H1 (cell line): ENCODE measurements at regions not wholly inside any gene's neighbourhood (a gene's known extent, or its start where the extent isn't known, plus 50 kb on each side); places are given as distances from the start of the nearest gene placed in this dataset.

Experiments used
- CTCF ChIA-PET: fragments of 300-600 bp; sonication (Branson Sonifier 250); formaldehyde crosslinking; loops from one replicate; lab custom pipeline; 2021; ENCODE audit not compliant: partially characterized antibody; lab: Charles Lee
- POLR2A ChIA-PET: fragments of 300-600 bp; sonication (Branson Sonifier 250); formaldehyde crosslinking; loops from one replicate; lab custom pipeline; 2021; ENCODE audit warnings: inconsistent platforms; ENCODE audit not compliant: partially characterized antibody; lab: Charles Lee
- DNase-seq, 2 experiments: peaks; one replicate each; pipeline versions ENCODE4 v3.0.0 to v3.0.0-alpha.2; 2010 to 2022; ENCODE audit warnings: low spot score in 2 of 2, low read depth in 1 of 2, mixed read lengths in 1 of 2
- FAIRE-seq: peaks from 2 replicates; lab custom pipeline; 2011; peaks lifted over from hg19 to GRCh38; lab: Jason Lieb, UNC
- H2AFZ ChIP-seq: 2 replicates; pipeline ENCODE4 v1.8.1; 2012; ENCODE audit warnings: low read length, inconsistent platforms
- H2AK5ac ChIP-seq: 2 replicates; pipeline ENCODE4 v1.6.1; 2013; ENCODE audit warnings: low read depth, low read length
- H2BK120ac ChIP-seq: replicated peaks from 2 replicates; pipeline ENCODE3; 2013; ENCODE audit warnings: low read depth, low read length, inconsistent platforms
- H2BK12ac ChIP-seq: 2 replicates; pipeline ENCODE4 v1.6.1; 2013; ENCODE audit warnings: low read depth, low read length
- H2BK15ac ChIP-seq: 2 replicates; pipeline ENCODE4 v1.6.1; 2013; ENCODE audit warnings: low read length
- H2BK20ac ChIP-seq: 2 replicates; pipeline ENCODE4 v1.6.1; 2013; ENCODE audit warnings: low read length
- H2BK5ac ChIP-seq: 2 replicates; pipeline ENCODE4 v1.6.1; 2013; ENCODE audit warnings: low read depth, low read length
- H3K14ac ChIP-seq: 2 replicates; pipeline ENCODE4 v1.6.1; 2013; ENCODE audit warnings: inconsistent platforms; ENCODE audit not compliant: insufficient read length
- H3K18ac ChIP-seq: 2 replicates; pipeline ENCODE4 v1.6.1; 2013; ENCODE audit warnings: low read length; ENCODE audit errors: extremely low read depth
- H3K23ac ChIP-seq: 2 replicates; pipeline ENCODE4 v1.6.1; 2013; ENCODE audit warnings: inconsistent platforms; ENCODE audit not compliant: insufficient read length
- H3K23me2 ChIP-seq: 2 replicates; pipeline ENCODE4 v1.6.1; 2013; ENCODE audit warnings: low read depth, low read length
- H3K27ac ChIP-seq: 2 replicates; pipeline ENCODE4 v1.6.1; 2011; ENCODE audit warnings: low read depth, low read length, inconsistent platforms
- H3K27me3 ChIP-seq, 4 experiments: replicated peaks in 1 of 4; 1 replicate in 1 of 4; 2 replicates in 3 of 4; pipeline versions ENCODE4 v1.6.1 to v1.8.1; 2011 to 2013; ENCODE audit warnings: low read length in 3 of 4, mild to moderate bottlenecking in 3 of 4, inconsistent platforms in 2 of 4, mixed read lengths in 2 of 4, moderate library complexity in 1 of 4; ENCODE audit not compliant: control insufficient read depth in 3 of 4, insufficient read depth in 3 of 4; ENCODE audit errors: extremely low read depth in 1 of 4
- H3K36me3 ChIP-seq, 4 experiments: 2 replicates each; pipeline versions ENCODE4 v1.6.1 to v1.8.1; 2011 to 2013; ENCODE audit warnings: mild to moderate bottlenecking in 4 of 4, low read length in 3 of 4, moderate library complexity in 2 of 4, control low read depth in 1 of 4, inconsistent platforms in 1 of 4; ENCODE audit not compliant: insufficient read depth in 4 of 4, control insufficient read depth in 2 of 4
- H3K4ac ChIP-seq: replicated peaks from 2 replicates; pipeline ENCODE3; 2013; ENCODE audit warnings: low read length, low read depth, mixed read lengths, inconsistent platforms; ENCODE audit not compliant: insufficient read length
- H3K4me1 ChIP-seq, 4 experiments: replicated peaks in 1 of 4; 1 replicate in 1 of 4; 2 replicates in 3 of 4; pipeline versions ENCODE4 v1.6.1 to v1.8.1; 2011 to 2013; ENCODE audit warnings: low read length in 3 of 4, inconsistent platforms in 2 of 4, mixed read lengths in 1 of 4; ENCODE audit not compliant: insufficient read depth in 4 of 4, control insufficient read depth in 3 of 4
- H3K4me2 ChIP-seq, 2 experiments: 2 replicates each; pipeline versions ENCODE4 v1.6.1 to v1.8.1; 2011 to 2013; ENCODE audit warnings: low read depth in 2 of 2, low read length in 2 of 2, control low read depth in 1 of 2, inconsistent platforms in 1 of 2, mild to moderate bottlenecking in 1 of 2; ENCODE audit not compliant: insufficient read depth in 1 of 2
- H3K4me3 ChIP-seq, 4 experiments: fragments of 200-600, 300-600 bp in 1 of 4; sonication (generic), shearing (Covaris generic), sonication (Bioruptor Twin) in 1 of 4; 2 replicates each; pipeline versions ENCODE4 v1.5.1 to v1.8.1; 2011 to 2016; ENCODE audit warnings: low read length in 4 of 4, low read depth in 3 of 4, control low read depth in 2 of 4, inconsistent platforms in 2 of 4, mild to moderate bottlenecking in 2 of 4, mixed read lengths in 1 of 4, moderate library complexity in 1 of 4; ENCODE audit not compliant: insufficient read depth in 2 of 4; ENCODE audit errors: extremely low read depth in 1 of 4
- H3K56ac ChIP-seq: replicated peaks from 2 replicates; pipeline ENCODE3; 2013; ENCODE audit warnings: low read depth, mild to moderate bottlenecking, mixed read lengths, low read length, inconsistent platforms; ENCODE audit not compliant: insufficient read length
- H3K79me1 ChIP-seq: 2 replicates; pipeline ENCODE4 v1.6.1; 2013; ENCODE audit warnings: low read depth, low read length, control low read depth
- H3K79me2 ChIP-seq, 2 experiments: 2 replicates each; pipeline versions ENCODE4 v1.6.1 to v1.8.1; 2012 to 2013; ENCODE audit warnings: low read length in 2 of 2, mild to moderate bottlenecking in 2 of 2, inconsistent platforms in 1 of 2; ENCODE audit not compliant: insufficient read depth in 2 of 2, control insufficient read depth in 1 of 2
- H3K9ac ChIP-seq, 4 experiments: replicated peaks in 1 of 4; 1 replicate in 1 of 4; 2 replicates in 3 of 4; pipeline versions ENCODE4 v1.6.1 to v1.8.1; 2011 to 2013; ENCODE audit warnings: low read depth in 3 of 4, low read length in 3 of 4, control low read depth in 2 of 4, mild to moderate bottlenecking in 2 of 4, moderate library complexity in 2 of 4, inconsistent platforms in 1 of 4; ENCODE audit errors: extremely low read depth in 1 of 4
- H3K9me3 ChIP-seq, 2 experiments: 2 replicates each; pipeline versions ENCODE4 v1.6.1 to v1.8.1; 2012 to 2013; ENCODE audit warnings: mild to moderate bottlenecking in 2 of 2, moderate library complexity in 2 of 2, control low read depth in 1 of 2, inconsistent platforms in 1 of 2, low read depth in 1 of 2, low read length in 1 of 2, mixed read lengths in 1 of 2; ENCODE audit not compliant: insufficient read depth in 2 of 2
- H4K20me1 ChIP-seq, 2 experiments: replicated peaks in 1 of 2; 2 replicates each; pipeline versions ENCODE3 to v1.8.1; 2011 to 2013; ENCODE audit warnings: inconsistent platforms in 2 of 2, low read length in 2 of 2, mild to moderate bottlenecking in 1 of 2; ENCODE audit not compliant: insufficient read depth in 2 of 2, control insufficient read depth in 1 of 2
- H4K5ac ChIP-seq: 2 replicates; pipeline ENCODE4 v1.6.1; 2013; ENCODE audit warnings: low read length, low read depth, mixed read lengths, inconsistent platforms; ENCODE audit not compliant: insufficient read length
- H4K8ac ChIP-seq: 2 replicates; pipeline ENCODE4 v1.8.0; 2013; ENCODE audit warnings: mild to moderate bottlenecking, moderate library complexity, low read length, inconsistent platforms; ENCODE audit not compliant: insufficient read depth; ENCODE audit errors: extremely low read depth
- H4K91ac ChIP-seq: replicated peaks from 2 replicates; pipeline ENCODE3; 2013; ENCODE audit warnings: low read length, mixed read lengths, inconsistent platforms; ENCODE audit not compliant: insufficient read length
- CBX5 ChIP-seq: fragments of 300-800, 300-1000 bp; sonication (generic); IDR thresholded peaks from 2 replicates; pipeline ENCODE4 v1.7.1; 2016; ENCODE audit warnings: antibody characterized with exemption, low read length, low read depth
- CHD1 ChIP-seq: IDR thresholded peaks from 2 replicates; pipeline ENCODE4 v1.6.1; 2012; ENCODE audit warnings: low read depth, low read length, improper control_type of control experiment
- HDAC6 ChIP-seq: IDR thresholded peaks from one replicate; pipeline ENCODE4 v1.7.1; 2012; ENCODE audit warnings: low read depth, mild to moderate bottlenecking, inconsistent platforms, low read length, moderate library complexity
- KDM1A ChIP-seq: fragments of 200-600, 300-600 bp; sonication (generic); IDR thresholded peaks from 2 replicates; pipeline ENCODE4 v1.7.1; 2016; ENCODE audit warnings: mild to moderate bottlenecking, low read length, borderline replicate concordance
- MAFK ChIP-seq: IDR thresholded peaks from 2 replicates; pipeline ENCODE4 v1.6.1; 2012; ENCODE audit warnings: low read depth, mild to moderate bottlenecking, improper control_type of control experiment, low read length
- RFX5 ChIP-seq: IDR thresholded peaks from 2 replicates; pipeline ENCODE4 v1.6.1; 2011; ENCODE audit warnings: low read depth, low read length, improper control_type of control experiment, borderline replicate concordance
- SAP30 ChIP-seq: fragments of 300-600 bp; sonication (generic); IDR thresholded peaks from 2 replicates; pipeline ENCODE4 v1.7.1; 2012; ENCODE audit warnings: low read length, moderate library complexity, mild to moderate bottlenecking, inconsistent platforms; ENCODE audit not compliant: insufficient read depth, insufficient replicate concordance
- SIRT6 ChIP-seq: IDR thresholded peaks from one replicate; pipeline ENCODE4 v1.7.1; 2012; ENCODE audit warnings: low read length, inconsistent platforms
- WGBS, 2 experiments: shearing (Covaris generic) in 1 of 2; methylation state at CpG; one replicate each; pipeline versions ENCODE4 v1.1.6 to v1.1.7; 2013 to 2015; ENCODE audit warnings: low lambda C conversion rate in 2 of 2, mixed read lengths in 2 of 2, inconsistent platforms in 1 of 2, low coverage in 1 of 2, missing lambda C conversion rate in 1 of 2; ENCODE audit not compliant: insufficient replicate concordance in 2 of 2, insufficient coverage in 1 of 2, insufficient read length in 1 of 2; ENCODE audit errors: extremely low coverage in 1 of 2, missing lambda C conversion rate in 1 of 2; 5-methylcytosine and 5-hydroxymethylcytosine counted together

GRCh38 chr6:139926711-139927110 lies 552.3 kb upstream of the CITED2 start:
- Histone ChIP-seq H2AK5ac (no peak overlapping the region), H3K56ac (no peak overlapping the region), H3K27ac (no peak overlapping the region), H3K9ac (no peak overlapping the region), H3K4ac (no peak overlapping the region), H3K79me2 (no peaks in the 10 kb centered on the region), H3K4me3 (no peak overlapping the region), H2BK5ac (no peak overlapping the region), H3K4me2 (no peak overlapping the region), H2AFZ (no peak overlapping the region), H3K27me3 (no peaks in the 10 kb centered on the region), H3K36me3 (0 out of 8 replicates have a peak, but pooled peaks cover 0 to 2% (median 0%) of the 10 kb centered on the region in 4 experiments), H2BK15ac (no peak overlapping the region), H3K14ac (no peak overlapping the region), H4K5ac (no peak overlapping the region), H4K20me1 (no peaks in the 10 kb centered on the region), H2BK12ac (no peak overlapping the region), H3K18ac (no peak overlapping the region), H3K79me1 (no peaks in the 10 kb centered on the region), H3K23ac (no peak overlapping the region), H2BK120ac (no peak overlapping the region), H3K4me1 (no peaks in the 10 kb centered on the region), H2BK20ac (no peak overlapping the region), H3K9me3 (no peaks in the 10 kb centered on the region), H3K23me2 (no peaks in the 10 kb centered on the region), H4K8ac (no peak overlapping the region), H4K91ac (no peak overlapping the region)
- 98% methylated on average over 3 of the region's 3 CpGs; no CpG with 5 or more reads in 1 of the 2 experiments for whole genome bisulfite sequencing, 2 experiments
- TF ChIP-seq SIRT6 (no peak), KDM1A (no peak), MAFK (no peak), CBX5 (no peak), RFX5 (no peak), CHD1 (no peak), HDAC6 (no peak), SAP30 (no peak)
- POLR2A ChIA-PET: interaction anchor here (1.0 kb wide), 1 partner anchor 552 kb away, joined by 3 read pairs; the partner anchor contains the start of gene CITED2
- no peak for DNase-seq
- no peak for FAIRE-seq
- CTCF ChIA-PET: interaction anchor here (0.6 kb wide), 1 partner anchor 557 kb away, joined by 3 read pairs; no protein-coding TSS in a partner anchor
